GM18867 (cell line): ENCODE measurements at regions not wholly inside any gene's neighbourhood (a gene's known extent, or its start where the extent isn't known, plus 50 kb on each side); places are given as distances from the start of the nearest gene placed in this dataset.
A peak's percentile ranks its signal among the peaks of the same experiment; 100 is the strongest.
"Not testable (repeated sequence)": the region's sequence is repeated elsewhere in the genome, so short reads cannot be mapped to it uniquely, and the experiment has no call there.

Source experiments
- ATAC-seq: cut with Tn5 transposase; IDR thresholded peaks from one replicate; pipeline ENCODE4 v1.9.1; 2021; ENCODE audit warnings: mild to moderate bottlenecking, moderate library complexity; ENCODE audit not compliant: unreplicated experiment

- no peak for ATAC-seq
Observed at GRCh38 chr6:102742028-102742427, 1348.5 kb downstream of the GRIK2 start.

- no peak for ATAC-seq
Observed at GRCh38 chr6:102736941-102737368, 1343.4 kb downstream of the GRIK2 start.

GRCh38 chr6:102732898-102733297 lies 1339.4 kb downstream of the GRIK2 start:
- ATAC-seq, result no peak

- not testable (repeated sequence) for ATAC-seq
Observed at GRCh38 chr6:102722086-102722485, 1328.6 kb downstream of the GRIK2 start.

GRCh38 chr6:102717737-102718456 lies 1324.4 kb downstream of the GRIK2 start:
- no peak for ATAC-seq

GRCh38 chr6:102717252-102717651 lies 1323.7 kb downstream of the GRIK2 start:
- no peak for ATAC-seq

- ATAC-seq, result no peak
Observed at GRCh38 chr6:102701019-102701418, 1307.5 kb downstream of the GRIK2 start.

GRCh38 chr6:102686461-102686860 lies 1293.0 kb downstream of the GRIK2 start:
- ATAC-seq, result no peak

- no peak for ATAC-seq
Observed at GRCh38 chr6:102680413-102680812, 1286.9 kb downstream of the GRIK2 start.

- ATAC-seq, result no peak
Observed at GRCh38 chr6:102679865-102680264, 1286.4 kb downstream of the GRIK2 start.

GRCh38 chr6:102677225-102677624 lies 1283.7 kb downstream of the GRIK2 start:
- ATAC-seq, result no peak

- no peak for ATAC-seq
Observed at GRCh38 chr6:102670735-102671134, 1277.2 kb downstream of the GRIK2 start.

- ATAC-seq, result no peak
Observed at GRCh38 chr6:102662851-102663250, 1269.3 kb downstream of the GRIK2 start.

GRCh38 chr6:102660303-102660702 lies 1266.8 kb downstream of the GRIK2 start:
- no peak for ATAC-seq

GRCh38 chr6:102655823-102656222 lies 1262.3 kb downstream of the GRIK2 start:
- no peak for ATAC-seq

- ATAC-seq, result no peak
Observed at GRCh38 chr6:102641426-102641825, 1247.9 kb downstream of the GRIK2 start.

GRCh38 chr6:102631921-102632320 lies 1238.4 kb downstream of the GRIK2 start:
- ATAC-seq, result no peak

GRCh38 chr6:102623201-102623600 lies 1229.7 kb downstream of the GRIK2 start:
- ATAC-seq, result no peak

GRCh38 chr6:102619585-102619984 lies 1226.1 kb downstream of the GRIK2 start:
- peak; percentile 53 for ATAC-seq

GRCh38 chr6:102582569-102582968 lies 1189.1 kb downstream of the GRIK2 start:
- no peak for ATAC-seq

- no peak for ATAC-seq
Observed at GRCh38 chr6:102581378-102582124, 1188.0 kb downstream of the GRIK2 start.

GRCh38 chr6:102571236-102571908 lies 1177.9 kb downstream of the GRIK2 start:
- ATAC-seq, result no peak
